ENCODE measurements at regions not wholly inside any gene's neighbourhood (a gene's known extent, or its start where the extent isn't known, plus 50 kb on each side); places are given as distances from the start of the nearest gene placed in this dataset.
"Not testable (repeated sequence)": the region's sequence is repeated elsewhere in the genome, so short reads cannot be mapped to it uniquely, and the experiment has no call there.

GRCh38 chr4:96455045-96455720 lies 615.3 kb downstream of the PDHA2 start:
- DNase-seq: no peak

- not testable (repeated sequence) for DNase-seq
These were observed 618.1 kb downstream of the PDHA2 start for GRCh38 chr4:96458031-96458430.

GRCh38 chr4:96459105-96459504 lies 619.2 kb downstream of the PDHA2 start:
- no peak for DNase-seq

- no peak for DNase-seq
These were observed 625.9 kb downstream of the PDHA2 start for GRCh38 chr4:96465834-96466233.

- no peak for DNase-seq
These were observed 632.3 kb downstream of the PDHA2 start for GRCh38 chr4:96471956-96472867.

GRCh38 chr4:96473246-96473645 lies 633.4 kb downstream of the PDHA2 start:
- DNase-seq: no peak

GRCh38 chr4:96483308-96484030 lies 643.6 kb downstream of the PDHA2 start:
- no peak for DNase-seq

GRCh38 chr4:96486563-96486962 lies 646.7 kb downstream of the PDHA2 start:
- DNase-seq: no peak

- no peak for DNase-seq
These were observed 657.7 kb downstream of the PDHA2 start for GRCh38 chr4:96497621-96498020.

- DNase-seq: no peak
These were observed 664.5 kb downstream of the PDHA2 start for GRCh38 chr4:96504386-96504785.

GRCh38 chr4:96509039-96509741 lies 669.3 kb downstream of the PDHA2 start:
- DNase-seq: no peak

- DNase-seq: no peak
These were observed 679.4 kb downstream of the PDHA2 start for GRCh38 chr4:96519291-96519690.

GRCh38 chr4:96521046-96521536 lies 681.2 kb downstream of the PDHA2 start:
- DNase-seq: no peak

GRCh38 chr4:96523611-96524010 lies 683.7 kb downstream of the PDHA2 start:
- no peak for DNase-seq

GRCh38 chr4:96524311-96524875 lies 684.5 kb downstream of the PDHA2 start:
- no peak for DNase-seq

GRCh38 chr4:96525898-96526297 lies 686.0 kb downstream of the PDHA2 start:
- DNase-seq: no peak

- DNase-seq: no peak
These were observed 686.7 kb downstream of the PDHA2 start for GRCh38 chr4:96526625-96527024.

GRCh38 chr4:96531836-96532235 lies 691.9 kb downstream of the PDHA2 start:
- no peak for DNase-seq

GRCh38 chr4:96543346-96543745 lies 703.5 kb downstream of the PDHA2 start:
- DNase-seq: no peak

GRCh38 chr4:96558466-96558865 lies 718.6 kb downstream of the PDHA2 start:
- no peak for DNase-seq

- no peak for DNase-seq
These were observed 726.9 kb downstream of the PDHA2 start for GRCh38 chr4:96566755-96567154.

- no peak for DNase-seq
These were observed 745.4 kb downstream of the PDHA2 start for GRCh38 chr4:96585304-96585703.
